NCI-H748 (cell line): ENCODE measurements at regions not wholly inside any gene's neighbourhood (a gene's known extent, or its start where the extent isn't known, plus 50 kb on each side); places are given as distances from the start of the nearest gene placed in this dataset.
"Not testable (repeated sequence)": the region's sequence is repeated elsewhere in the genome, so short reads cannot be mapped to it uniquely, and the experiment has no call there.

Experiments used
- DNase-seq: peaks from one replicate; lab custom pipeline; 2025; ENCODE audit not compliant: unreplicated experiment; lab: John Stamatoyannopoulos, UW

GRCh38 chr5:4013106-4013898 lies 417.7 kb downstream of the IRX1 start:
- DNase-seq, result no peak

DNA sequence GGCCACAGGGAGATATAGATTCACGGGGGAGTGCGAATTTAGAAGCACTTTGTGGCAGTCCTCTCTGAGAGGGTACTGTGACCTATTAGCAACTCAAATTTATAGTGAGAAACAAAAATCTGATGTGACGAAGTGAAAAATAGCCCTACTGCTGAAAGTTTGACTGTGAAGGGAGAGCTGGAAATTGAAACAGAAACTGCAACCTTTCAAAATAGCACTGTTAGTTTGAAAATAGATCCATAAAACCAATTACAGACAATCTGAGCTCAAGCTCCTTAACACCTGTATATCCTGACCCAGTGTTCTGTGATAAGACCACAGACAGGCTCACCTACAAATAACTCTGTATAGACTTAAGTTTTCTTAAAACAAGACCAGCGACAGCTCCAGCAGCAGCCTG lies 420.1 kb downstream of the IRX1 start:
- DNase-seq, result no peak

GRCh38 chr5:4017076-4017803 lies 421.6 kb downstream of the IRX1 start:
- DNase-seq, result no peak

DNA sequence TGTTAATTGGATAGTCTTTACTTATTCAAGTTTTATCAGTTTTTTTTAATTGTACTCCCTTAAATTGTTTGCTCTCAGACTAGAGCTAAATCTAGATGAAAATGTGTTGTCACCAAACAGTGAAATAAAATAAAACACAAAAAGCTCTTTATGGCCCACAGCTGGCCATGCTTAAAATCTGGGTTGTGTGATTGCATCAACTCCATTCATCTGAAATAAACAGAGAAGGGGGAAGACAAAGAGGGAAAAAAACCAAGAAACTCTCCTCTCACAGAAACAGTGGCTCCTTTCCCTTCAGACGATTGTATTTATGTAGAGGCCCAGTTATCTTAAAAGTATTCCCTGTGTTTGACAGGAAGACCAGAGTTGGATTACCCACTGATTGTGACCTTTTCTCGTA lies 422.4 kb downstream of the IRX1 start:
- no peak for DNase-seq

DNA sequence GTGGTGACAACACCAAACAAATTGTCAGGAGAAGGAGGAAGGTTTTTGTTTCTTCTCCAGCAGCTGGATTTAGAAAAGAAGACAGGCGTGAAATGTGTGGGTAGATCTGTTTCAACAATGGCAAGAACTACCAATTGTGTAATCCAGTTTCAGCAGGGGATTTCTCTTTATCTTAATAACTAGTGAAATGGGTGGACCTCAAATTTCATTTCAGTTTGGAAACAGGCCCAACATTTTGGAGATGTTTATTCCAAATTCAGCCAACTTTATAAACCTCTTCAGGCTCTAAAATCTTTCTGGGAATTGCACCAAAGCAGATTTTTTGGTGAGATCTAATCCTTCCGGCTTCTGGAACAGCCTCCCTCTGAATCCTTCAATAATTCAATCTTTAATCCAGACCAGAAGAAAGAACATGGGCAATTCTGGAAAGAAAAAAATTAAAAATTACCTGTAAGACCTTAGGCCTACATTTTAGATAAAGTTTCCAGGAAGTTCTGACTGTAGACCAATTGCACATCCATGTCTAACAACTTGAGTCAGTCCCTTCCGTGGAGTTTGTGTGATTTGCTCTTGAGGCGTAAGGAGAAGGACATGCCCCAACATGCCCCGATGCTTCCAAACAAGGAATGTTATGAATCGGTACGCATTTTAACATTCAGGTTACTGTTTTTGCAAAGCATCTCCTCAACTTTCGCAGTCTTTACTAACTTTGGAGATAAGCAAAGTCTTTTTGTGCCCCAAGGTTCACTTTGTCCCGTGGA lies 423.6 kb downstream of the IRX1 start:
- DNase-seq, result no peak

DNA sequence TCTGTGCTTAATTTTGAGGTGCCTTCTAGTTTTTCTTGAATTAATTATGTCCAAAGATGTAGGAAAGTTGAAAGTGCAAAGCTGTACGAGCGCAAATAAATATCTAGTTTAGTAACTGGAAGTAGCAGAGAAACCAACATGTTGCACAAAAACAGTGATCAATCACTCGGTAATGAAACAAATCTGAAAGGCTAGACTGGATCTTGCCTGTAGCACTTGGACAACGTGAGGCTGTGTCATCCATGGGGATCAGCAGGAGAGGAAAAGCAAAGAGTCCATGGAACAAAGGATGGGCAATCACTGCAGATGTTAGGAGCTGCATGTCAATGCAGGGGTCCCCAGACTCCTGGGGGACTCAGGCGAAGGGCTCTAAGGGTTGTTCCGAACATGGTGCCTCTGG lies 424.2 kb downstream of the IRX1 start:
- DNase-seq, result no peak

- DNase-seq, result no peak
Observed at GRCh38 chr5:4020400-4020799, 424.8 kb downstream of the IRX1 start.

DNA sequence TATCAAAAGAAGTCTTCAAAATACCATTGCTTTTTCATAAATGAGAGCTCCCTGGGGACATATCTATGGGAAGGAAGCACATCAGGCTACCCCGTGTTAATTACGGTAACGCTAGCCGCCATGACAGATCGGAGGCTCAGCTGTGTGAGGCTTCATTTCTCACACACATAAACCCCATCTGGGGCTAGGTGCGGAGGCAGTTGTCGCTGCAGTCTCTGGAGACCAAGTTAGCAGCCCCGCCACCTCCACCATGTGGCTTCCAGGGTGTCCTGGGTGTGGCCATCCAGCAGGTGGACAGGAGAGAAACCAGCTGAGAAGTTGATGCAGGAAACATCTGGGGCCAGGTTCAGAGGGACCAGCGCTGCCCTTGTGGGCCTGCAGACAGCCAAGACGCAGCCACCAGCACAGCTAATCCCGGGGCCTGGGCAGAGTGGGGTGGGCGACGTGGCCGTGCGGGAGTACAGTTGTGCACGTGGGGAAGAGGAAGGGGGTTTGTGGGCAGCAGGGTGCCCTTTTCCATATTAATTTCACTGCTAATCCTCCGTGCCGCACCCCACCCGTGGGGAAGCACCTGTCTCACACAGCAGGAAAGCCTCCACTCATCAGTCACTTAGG lies 426.5 kb downstream of the IRX1 start:
- no peak for DNase-seq

DNA sequence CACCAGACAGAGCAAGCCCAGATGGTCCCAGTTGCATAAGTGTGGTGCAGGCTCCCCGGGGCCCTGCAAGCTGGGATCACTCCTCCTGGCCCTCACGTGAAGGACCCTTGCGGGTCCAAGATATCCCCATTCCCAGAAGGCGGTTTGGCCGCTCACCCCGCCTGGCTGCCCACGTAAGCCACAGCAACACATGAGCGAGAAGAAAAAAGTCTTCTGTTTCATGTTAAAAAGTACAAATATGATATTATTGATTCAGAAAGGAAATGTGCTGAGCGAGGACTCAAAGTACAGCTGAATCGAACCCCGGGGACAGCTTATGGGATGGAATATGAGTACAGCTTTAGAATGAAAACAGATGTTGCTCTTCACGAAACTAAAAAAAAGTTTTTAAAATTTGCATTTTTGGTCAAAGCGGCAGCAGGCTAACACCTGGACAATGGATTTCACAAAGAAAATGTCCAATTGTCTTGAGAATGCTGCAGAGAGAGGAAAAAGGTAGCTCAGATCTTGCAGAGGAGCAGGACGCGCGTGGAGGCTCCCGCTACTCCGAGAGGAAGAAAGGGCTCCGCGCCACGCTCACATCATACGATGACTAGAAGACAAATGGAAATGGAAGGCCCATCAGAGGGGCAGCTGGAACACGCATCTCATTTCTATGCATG lies 427.6 kb downstream of the IRX1 start:
- no peak for DNase-seq

DNA sequence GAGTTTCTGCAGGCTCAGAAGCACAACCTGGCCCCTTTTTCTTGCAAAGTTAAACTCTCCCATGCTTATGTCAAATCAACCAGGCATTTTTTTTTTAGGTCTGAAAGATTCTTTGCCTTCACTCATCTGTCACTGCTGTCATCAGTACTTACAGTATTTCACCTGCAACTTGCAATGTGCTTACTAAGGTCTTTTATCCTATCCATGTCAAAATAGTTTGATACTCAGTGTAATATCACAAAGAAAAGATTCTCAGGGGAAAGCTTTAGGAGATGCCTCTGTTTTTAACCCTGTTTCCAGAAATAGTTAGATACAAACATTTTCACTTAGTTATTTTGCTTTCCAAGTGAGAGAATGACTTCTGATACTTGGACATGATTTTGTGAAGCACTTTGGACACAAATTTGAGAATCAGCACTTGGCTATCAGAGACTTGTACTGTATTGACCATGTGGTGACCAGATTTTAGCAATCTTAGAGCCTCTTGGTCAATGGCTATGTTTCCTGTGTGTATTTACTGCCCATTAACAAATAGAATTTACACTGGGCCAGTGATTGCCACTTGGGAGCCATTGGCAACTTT lies 428.2 kb downstream of the IRX1 start:
- DNase-seq, result no peak

- peak; percentile 59 for DNase-seq
Observed at GRCh38 chr5:4027088-4027734, 431.6 kb downstream of the IRX1 start.

DNA sequence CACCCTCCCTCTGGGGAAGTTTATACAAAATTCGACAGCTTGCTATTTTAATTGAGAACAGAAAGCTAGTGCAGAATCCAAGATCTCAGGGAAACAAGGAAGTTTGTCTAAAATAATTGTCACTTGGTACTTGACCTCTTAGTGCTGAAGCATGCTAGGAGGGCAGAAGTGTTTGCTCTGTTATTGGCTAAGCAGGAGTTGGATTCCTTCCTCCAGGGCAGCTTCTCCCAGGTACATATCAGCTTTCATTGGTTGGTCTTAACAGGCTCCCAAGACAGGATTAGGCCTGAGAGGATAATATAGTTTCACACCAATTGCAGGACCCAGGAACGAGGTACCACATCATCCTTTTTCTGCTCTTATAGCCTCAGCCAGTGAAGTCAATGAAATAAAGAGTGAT lies 432.8 kb downstream of the IRX1 start:
- no peak for DNase-seq

- not testable (repeated sequence) for DNase-seq
Observed at GRCh38 chr5:4033546-4033945, 437.9 kb downstream of the IRX1 start.

GRCh38 chr5:4036861-4037260 lies 441.2 kb downstream of the IRX1 start:
- no peak for DNase-seq

GRCh38 chr5:4038994-4039393 lies 443.4 kb downstream of the IRX1 start:
- DNase-seq, result no peak

DNA sequence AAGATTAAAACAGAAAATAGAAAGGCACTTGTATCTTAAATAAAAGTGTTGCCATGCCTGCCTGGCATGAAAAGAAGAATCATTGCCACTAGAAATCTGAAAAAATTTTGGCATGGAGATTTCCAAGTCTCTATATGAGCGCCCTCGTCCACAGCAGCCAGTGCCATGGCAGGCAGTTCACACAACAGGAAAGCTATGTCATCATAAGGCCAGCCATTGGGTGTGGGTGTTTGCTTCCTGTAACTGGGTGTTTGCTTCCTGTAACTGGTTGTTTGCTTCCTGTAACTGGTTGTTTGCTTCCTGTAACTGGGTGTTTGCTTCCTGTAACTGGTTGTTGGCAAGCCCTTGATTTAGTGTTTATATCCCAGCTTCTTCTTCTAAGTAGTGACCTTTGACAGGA lies 446.7 kb downstream of the IRX1 start:
- DNase-seq, result no peak

DNA sequence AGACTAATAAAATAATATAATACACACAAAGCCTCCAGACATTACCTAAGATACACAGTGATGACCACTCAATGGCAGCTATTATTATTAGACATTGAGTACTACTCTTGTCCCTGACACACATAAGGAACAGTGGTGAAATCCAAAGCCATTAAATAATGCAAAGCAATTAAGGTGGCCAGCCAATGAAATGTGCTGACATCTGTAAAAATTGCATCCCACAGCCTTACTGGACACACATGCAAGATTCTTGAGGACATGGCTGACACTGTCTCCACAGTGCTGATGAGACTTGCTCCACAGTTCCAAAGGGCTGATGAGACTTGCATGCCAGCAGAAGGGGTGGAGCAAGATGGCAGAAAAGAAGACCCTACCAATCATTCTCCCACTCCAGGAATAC lies 447.5 kb downstream of the IRX1 start:
- DNase-seq, result no peak

DNA sequence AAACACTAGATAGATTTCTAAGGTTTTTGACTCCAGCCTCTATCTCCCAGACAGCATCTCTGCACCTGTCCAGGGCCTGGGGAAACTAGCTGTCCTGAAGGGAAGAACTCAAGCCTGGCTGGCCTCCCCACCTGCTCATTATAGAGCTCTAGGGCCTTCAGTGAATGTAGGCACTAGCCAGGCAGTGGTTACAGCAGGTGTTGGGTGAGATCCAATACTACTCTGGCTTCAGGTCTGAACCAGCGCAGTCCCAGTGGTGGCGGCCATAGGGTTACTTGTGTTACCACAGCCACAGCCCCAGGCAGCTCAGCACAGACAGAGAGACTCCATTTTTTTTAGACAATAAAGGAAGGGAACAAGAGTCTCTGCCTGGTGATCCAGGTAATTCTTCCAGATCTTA lies 449.2 kb downstream of the IRX1 start:
- no peak for DNase-seq

- no peak for DNase-seq
Observed at GRCh38 chr5:4048398-4048797, 452.8 kb downstream of the IRX1 start.

- no peak for DNase-seq
Observed at GRCh38 chr5:4050203-4050602, 454.6 kb downstream of the IRX1 start.
